GM19468 (cell line): ENCODE measurements at regions not wholly inside any gene's neighbourhood (a gene's known extent, or its start where the extent isn't known, plus 50 kb on each side); places are given as distances from the start of the nearest gene placed in this dataset.

Experiments used
- ATAC-seq: cut with Tn5 transposase; IDR thresholded peaks from one replicate; pipeline ENCODE4 v1.9.1; 2021; ENCODE audit warnings: mild to moderate bottlenecking, moderate library complexity, moderate number of reproducible peaks; ENCODE audit not compliant: unreplicated experiment; ENCODE audit errors: extremely low read depth

DNA sequence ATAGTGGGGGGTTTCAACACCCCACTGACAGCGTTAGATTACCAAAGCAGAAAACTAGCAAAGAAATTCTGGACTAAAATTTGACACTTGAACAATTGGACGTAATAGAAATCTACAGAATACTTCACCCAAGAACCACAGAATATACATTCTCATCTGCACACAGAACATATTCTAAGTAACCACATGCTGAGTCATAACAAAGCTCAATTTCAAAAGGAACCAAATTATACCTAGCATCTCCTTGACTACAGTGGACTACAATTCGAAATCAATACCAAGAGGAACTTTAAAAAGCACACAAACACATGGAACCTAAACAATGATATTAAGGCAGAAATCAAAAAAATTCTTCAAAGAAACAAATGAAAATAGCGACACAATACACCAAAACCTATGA, 871.6 kb upstream of the MDGA2 start:
- no peak for ATAC-seq

DNA sequence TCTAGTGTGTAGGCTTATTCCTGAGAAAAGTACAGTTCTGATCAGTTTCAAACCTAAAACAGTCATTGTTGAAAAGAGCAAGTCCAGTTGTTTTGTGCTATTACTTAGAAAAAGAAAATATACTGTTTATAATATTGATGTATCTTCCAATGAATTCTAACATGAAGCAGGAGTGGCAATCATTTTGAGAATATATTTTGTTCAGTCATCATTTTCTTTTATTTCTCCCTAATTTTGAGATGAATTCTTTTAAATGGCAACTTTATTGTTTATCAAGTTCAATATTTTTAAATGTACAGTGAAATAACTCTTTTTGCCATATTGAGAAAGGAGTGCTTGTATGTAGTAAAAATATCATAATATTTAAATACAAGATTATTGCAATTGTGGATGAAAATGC, 862.2 kb upstream of the MDGA2 start:
- ATAC-seq = no peak

DNA sequence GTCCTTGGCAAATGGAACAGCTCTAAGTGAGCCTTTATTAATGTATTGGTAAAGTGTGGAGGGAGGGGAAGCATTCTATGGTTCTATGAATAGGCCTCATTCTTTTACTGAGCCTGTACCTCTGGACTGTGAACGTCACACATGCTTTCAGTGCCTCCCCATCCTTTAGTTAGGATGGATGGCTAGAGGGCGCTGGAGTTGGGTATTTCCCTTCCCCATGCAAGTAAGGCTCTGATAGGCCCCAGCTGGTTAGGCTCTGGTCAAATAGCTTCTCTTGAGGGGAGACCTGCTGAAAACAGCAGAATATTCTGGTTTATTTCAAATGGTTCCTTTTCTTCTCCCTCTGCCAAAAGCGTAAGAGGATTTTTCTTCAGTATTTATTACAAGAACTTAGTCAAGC, 860.9 kb upstream of the MDGA2 start:
- ATAC-seq = no peak

DNA sequence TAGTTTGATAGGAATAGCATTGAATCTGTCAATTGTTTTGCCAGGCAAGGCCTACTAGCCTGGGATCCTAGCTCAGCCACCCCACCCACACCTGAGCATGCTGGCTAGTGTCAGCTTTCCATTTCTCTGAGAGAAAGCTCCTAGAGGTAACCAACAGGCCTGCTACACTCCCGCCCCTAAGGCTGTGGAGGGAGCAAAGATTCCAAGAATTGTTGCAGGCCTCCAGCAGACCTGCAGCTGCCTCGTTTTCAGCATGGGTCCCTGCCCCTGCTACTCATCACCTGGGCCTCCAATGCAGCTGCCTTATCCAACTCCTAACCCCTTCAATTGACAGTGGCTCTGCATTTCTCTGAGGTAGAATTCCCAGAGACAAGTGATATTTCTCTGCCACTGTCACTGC, 852.4 kb upstream of the MDGA2 start:
- no peak for ATAC-seq

DNA sequence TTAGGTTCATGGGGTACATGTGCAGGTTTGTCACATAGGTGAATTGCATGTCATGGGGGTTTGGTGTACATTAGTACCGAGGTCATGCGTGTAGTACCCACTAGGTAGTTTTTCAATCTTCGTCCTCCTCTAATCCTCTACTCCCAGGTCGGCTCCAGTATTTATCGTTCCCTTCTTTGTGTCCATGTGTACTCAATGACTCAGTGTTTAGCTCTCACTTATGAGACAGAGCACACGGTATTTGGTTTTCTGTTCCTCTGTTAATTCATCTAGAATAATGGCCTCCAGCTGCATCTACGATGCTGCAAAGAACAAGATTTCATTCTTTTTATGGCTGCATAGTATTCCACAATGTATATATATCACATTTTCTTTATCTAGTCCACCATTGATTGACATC, 850.9 kb upstream of the MDGA2 start:
- no peak for ATAC-seq

DNA sequence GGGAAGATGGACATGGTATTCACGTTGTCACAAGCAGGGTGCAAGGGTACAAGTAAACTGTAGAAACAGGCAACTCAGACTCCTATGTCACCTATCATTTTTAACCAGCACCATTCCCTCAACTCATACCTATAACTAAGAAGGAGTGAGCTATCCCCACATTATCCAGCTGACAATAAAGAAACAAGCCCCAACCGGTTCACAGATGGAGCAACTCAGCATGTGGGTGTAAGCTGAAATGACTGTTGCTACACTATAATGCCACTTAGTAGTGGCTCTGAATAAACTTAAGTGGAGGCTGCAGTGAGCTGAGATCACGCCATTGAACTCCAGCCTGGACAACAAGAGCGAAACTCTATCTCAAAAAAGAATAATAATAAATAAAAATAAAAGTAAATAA, 829.5 kb upstream of the MDGA2 start:
- ATAC-seq = no peak

DNA sequence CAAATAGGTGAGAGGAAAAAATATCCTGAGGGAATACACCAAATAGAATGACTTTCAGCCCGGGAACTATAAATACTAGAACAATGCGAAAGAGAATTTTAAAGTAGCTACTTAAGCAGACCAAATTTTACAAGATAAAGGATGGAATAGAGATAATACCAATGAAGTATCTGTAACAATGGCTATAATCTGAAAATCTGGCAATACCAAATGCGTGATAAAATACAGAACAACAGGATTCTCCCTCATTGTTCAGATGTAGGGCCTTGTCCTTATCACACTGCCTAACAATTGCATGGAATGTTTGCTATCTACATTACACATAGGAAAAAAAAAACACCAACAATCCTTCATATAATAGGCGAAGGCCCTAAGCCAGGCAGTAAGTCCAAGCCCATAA, 815.4 kb upstream of the MDGA2 start:
- no peak for ATAC-seq

DNA sequence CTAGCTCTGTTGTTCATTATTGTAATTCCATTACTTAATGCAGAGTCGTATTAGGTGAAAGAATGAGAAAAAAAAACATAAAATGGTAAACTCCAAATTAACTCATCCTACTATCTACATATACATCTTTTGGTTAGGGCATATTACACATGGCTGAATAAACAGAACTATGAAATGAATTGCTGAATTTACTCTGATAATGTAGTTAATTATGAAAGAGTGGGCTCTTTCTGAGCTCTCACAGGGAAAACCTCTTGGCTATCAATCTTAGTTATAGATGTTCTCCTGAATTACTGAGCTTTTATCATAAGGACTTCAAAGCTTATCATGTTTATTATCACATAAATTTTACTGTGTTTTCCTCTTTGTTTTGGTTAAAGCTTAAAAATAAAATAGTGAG, 798.5 kb upstream of the MDGA2 start:
- ATAC-seq = no peak

DNA sequence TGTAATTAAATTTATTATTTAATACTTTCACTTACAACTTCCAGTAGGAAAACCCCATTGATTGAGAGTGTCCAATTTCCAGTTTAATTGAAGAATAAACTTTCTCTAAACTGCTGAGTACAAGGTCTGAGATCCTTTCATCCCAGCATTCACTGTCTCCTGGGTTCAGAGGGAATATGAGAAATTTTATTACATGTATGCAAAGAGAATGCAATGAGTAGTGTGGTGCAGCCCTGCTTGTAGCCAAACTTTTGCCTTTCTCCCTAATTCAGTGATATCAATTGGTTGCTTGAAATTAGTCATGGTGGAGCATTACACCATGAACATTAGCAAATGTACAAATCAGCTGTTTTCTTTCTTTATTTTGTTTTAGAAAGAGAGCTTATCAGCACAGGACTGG, 780.6 kb upstream of the MDGA2 start:
- no peak for ATAC-seq

DNA sequence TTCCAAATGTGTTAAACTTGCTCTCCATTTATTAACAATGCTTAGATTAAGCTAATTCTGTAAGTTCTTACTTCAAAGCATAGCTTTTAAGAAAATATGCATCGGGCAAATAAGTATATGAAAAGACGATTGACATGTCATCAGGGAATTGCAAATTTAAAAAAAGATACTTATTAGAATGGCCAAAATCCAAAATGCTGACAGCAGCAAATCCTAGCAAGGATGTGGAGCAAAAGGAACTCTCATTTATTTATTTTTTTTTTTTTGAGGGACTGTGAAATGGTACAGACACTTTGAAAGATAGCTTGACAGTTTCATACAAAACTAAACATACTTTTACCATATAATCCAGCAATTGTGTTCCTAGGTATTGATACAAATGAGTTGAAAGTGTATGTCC, 779.5 kb upstream of the MDGA2 start:
- no peak for ATAC-seq

DNA sequence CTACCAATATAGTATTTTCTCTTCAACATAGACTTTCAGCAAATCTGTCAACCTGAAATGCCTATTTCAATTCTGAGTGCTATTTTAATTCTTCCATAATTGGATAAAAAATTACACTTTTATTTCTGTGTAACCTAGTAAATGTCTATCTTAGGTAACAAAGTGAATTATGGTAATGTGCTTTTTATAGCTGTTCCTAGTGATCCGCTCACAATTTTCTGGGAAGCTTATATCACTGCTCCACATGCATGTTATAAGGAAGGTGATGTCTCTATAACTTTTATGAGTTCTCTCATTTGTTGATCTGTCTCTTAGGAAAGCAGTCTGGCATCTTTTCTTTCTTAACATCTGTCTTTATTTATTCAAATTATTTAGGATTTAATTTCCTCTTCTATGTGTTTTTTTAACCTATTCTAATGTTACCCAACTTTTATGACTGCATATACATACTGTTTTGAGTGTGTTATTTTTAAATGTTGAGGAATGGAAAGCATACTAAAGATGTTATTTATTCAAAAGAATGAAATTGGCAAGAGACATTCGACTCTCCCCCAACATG, 777.1 kb upstream of the MDGA2 start:
- ATAC-seq = no peak

DNA sequence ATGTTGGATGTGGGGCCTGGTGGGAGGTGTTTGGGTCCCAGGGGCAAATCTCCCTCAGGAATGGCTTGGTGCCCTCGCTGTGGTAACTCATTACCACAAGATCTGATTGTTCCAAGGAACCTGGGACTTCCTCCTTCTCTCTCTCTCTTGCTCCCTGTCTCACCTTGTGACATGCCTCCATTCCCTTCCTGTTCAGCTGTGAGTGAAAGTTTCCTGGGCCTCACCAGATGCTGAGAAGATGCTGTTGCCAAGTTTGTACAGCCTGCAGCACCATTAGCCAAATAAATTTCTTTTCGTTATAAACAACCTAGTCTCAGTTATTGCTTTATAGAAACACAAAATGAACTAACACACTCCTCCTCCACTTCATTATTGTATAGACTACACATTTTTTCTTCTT, 759.8 kb upstream of the MDGA2 start:
- ATAC-seq = no peak

DNA sequence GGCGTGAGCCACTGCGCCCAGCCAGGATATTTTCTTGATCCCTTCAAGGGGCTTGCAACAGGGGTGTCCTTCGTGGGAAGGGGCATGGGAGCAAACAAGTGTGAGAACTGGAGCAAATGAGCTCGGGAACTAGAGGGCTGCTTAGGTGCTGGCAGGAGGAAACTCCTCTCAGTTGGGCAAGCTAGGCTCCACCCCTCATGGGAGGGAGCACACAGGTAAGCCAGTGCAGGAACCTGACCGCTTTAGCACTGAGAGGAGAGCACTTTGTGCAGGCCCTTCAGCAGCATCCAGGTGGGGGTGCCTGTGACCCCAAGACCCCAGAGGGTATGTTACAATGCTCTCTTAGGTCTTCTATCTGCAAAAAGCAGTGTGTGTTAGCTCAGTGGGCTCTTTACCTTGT, 755.4 kb upstream of the MDGA2 start:
- no peak for ATAC-seq

DNA sequence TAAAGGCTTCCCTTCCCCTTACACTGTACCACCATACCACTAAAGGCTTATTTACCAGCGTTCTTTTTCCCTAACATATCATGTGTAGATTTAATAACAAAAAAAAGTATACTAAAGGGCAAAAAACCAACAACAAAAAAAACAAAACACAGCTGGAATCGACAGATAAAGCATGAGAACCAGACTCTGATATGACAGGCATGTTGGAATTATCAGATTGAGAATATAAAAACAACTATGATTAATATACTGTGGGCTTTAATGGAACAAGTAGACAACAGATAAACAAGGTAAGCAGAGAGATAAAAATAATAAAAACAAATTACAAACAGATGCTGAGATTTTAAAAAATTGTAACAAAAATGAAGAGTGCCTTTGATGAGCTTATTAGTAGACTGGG, 754.1 kb upstream of the MDGA2 start:
- ATAC-seq = no peak

DNA sequence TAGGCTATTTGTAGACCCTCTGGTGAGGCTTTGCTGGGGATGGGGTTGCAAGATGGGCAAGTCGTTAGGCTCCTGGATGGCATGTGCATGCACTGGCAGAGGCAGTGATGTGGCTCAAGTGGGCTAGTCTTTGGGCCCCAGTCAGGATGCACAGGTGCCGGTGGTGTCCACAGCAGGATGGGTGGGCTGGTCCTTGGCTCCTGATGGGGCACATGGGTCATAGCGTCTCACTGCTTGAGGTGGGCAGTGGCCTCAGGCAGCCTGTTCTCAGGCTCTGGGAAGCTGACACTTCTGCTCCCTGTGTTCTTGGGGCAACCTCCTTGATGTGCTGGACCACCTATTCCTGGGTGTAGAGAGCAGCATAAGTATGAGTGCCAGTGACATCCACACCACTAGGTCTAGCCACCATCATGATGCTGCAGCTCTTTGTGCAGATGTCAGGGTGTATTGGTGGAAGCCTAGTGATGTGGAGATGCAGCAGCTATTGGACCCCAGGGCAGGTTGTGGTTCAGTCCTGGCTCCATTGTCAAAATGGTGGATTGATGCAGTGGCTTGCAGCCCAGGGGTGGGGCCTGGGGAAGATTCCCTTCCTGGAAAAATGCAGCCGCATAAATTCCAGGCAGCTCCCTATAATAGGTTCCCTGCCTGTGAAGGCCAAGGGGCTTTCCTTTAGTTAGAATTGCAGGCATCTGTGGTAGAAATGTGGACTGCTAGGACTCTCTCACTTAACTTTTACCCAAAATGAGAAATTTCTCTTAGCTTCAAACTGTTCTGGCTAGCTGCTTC, 742.5 kb upstream of the MDGA2 start:
- no peak for ATAC-seq

DNA sequence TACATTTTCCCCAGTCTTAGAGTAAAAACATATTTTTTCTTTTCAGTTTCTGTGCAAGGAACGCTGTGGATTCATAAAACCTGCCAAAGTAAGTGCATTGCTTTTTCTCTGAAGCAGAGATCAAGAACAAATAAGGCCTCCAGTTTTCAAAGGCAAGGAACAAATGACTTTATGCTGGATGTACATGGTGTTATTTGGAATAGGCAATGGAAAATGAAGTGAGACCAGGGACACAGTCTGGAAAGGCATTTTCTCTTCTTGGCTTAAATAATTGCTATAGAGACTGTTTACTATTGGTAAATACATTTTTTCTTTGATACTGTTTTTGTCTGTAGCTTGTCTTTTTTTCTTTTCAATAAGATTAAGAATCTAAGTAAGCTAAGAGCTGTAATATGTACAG, 725.9 kb upstream of the MDGA2 start:
- ATAC-seq = no peak

DNA sequence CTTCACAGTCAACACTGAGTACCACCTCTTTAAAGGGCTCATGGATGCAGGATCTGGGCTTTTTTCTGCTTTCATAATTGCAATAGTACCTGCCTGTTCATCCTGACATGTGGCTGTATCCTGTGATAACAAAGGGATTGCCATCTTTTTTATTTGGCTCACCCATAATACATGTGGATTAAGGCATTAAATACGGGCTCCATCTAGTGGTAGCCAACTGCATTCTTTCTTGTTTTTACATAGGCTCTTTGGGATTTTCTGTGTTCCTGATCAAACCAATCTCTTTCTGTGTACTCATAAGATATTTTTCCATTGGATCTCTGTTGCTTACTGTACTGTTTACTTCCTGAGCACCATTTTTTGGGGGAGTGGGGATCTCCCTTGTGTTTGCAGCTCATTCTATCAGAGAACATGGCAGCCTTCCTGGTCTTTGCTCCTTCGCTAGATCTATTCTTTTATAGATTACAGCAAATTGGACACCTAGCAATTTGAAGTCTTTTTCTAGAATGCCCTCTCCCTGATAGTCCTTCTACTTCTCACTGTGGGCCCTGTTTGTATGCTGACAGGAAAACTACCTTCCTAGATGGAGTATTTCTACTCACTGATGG, 723.4 kb upstream of the MDGA2 start:
- ATAC-seq = no peak

DNA sequence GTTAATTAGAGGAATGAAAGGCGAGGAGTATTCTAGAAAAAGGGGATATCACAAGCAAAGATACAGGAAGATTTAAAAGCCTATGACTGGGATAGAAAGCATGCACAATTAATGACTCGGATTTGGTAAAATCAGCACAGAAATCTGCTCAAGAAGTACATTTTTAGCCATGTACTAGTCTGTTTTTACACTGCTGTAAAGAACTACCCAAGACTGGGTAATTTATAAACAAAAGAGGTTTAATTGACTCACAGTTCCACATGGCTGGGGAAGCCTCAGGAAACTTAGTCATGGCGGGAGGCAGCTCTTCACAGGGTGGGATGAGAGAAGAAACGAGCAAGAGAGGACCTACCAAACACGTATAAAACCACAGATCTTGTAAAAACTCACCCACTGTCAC, 716.3 kb upstream of the MDGA2 start:
- no peak for ATAC-seq

DNA sequence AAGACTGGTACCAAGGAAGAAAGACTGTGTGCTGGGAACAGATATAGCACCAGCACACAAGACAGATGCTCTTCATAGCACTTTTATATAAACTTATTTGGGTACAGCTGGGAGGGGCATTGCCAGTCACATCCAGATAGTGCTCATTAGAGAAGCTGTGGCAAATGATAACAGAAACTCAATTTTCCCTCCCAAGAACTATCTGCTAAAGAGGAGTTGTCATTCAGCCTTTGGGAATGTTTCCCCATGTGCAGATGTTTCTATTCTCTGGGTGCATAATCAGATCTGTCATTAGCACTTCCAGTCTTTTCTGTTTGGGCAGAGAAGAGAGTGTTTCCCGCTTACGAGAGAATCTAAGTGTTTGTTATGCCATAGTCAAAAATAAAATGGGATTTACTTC, 714.9 kb upstream of the MDGA2 start:
- ATAC-seq = no peak

DNA sequence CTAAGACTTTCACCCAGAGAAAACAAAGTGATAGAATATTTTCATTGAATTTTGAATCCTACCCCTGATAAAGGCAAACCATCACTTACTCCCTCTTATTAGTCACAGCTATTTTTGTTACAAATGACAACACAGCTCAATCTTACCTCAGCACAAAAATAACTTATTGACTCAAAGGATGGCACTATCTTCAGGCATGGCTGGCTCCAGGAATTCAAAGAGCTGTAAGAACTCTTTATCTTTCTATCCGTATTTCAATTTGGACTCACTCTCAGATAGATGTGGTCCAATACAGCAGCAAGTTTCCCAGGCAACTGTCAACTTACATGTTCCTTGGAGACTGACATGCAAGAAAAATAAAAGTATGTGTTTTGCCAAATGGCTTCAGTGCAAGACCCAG, 709.4 kb upstream of the MDGA2 start:
- ATAC-seq = no peak

DNA sequence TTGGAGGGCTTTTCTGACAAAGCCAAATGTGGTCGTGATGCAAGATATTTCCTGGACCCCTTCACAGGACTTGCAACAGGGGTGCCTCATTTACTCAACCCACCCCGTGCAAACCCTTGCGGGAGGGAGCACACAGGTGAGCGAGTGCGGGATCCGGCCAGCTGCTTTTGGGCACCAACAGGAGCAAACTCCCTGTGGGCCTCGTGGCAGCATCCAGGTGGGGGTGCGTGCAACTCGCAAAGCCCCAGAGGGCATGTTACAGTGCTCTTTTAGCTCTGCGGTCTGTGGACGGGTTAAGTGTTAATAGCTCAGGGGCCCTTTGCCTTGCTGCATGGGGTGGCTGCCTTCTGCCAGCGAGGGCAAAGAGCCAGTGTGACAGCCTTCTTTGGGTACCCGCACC, 707.6 kb upstream of the MDGA2 start:
- ATAC-seq = no peak

DNA sequence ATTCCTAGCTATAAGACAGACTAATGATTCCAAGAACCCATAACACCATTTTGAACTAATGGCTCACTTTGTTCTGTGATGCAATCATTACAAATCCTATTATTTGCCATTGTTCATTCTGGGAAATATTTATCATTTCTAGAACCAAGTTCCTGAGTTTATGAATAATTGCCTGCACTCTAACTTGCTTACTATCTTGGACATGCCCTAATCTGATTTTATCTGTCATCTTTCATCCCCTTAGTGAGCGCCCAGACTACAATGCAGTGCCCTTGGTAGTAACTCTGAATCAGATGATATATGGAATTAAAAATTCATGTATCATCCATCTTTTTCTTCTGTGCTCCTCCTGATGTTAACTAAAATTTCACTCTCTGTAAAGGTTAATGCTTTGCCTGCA, 703.1 kb upstream of the MDGA2 start:
- ATAC-seq = no peak
